Progenitor cell of endocrine pancreas (in vitro differentiated cells): ENCODE measurements at regions not wholly inside any gene's neighbourhood (a gene's known extent, or its start where the extent isn't known, plus 50 kb on each side); places are given as distances from the start of the nearest gene placed in this dataset.

Experiments used
- DNase-seq: peaks from one replicate; pipeline ENCODE4 v3.0.0; 2021; ENCODE audit warnings: low spot score; ENCODE audit not compliant: unreplicated experiment
- H3K27ac Mint-ChIP-seq: 2 replicates; pipeline ENCODE4 v1.8.0; 2021; ENCODE audit warnings: mild to moderate bottlenecking, moderate library complexity, mixed read lengths
- H3K27me3 Mint-ChIP-seq: 2 replicates; pipeline ENCODE4 v1.8.0; 2021; ENCODE audit warnings: mixed read lengths
- H3K36me3 Mint-ChIP-seq: 2 replicates; pipeline ENCODE4 v1.8.0; 2022; ENCODE audit warnings: mixed read lengths; ENCODE audit not compliant: insufficient read depth
- H3K4me1 Mint-ChIP-seq: 2 replicates; pipeline ENCODE4 v1.8.0; 2021; ENCODE audit warnings: low read depth, mixed read lengths
- H3K4me3 Mint-ChIP-seq: 2 replicates; pipeline ENCODE4 v1.8.0; 2021; ENCODE audit warnings: low read depth, mild to moderate bottlenecking, moderate library complexity, mixed read lengths
- H3K9me3 Mint-ChIP-seq: 2 replicates; pipeline ENCODE4 v1.8.0; 2021; ENCODE audit warnings: low read depth, mixed read lengths
- TF ChIP-seq, protein P1 (sequence below): fragments of 200-600 bp; sonication (generic); IDR thresholded peaks from one replicate; pipeline ENCODE4 v1.5.0; 2021; ENCODE audit warnings: antibody characterized with exemption, mild to moderate bottlenecking; ENCODE audit not compliant: unreplicated experiment

- DNase-seq, result no peak
- Mint-ChIP-seq H3K36me3 (no peaks in the 10 kb centered on the region), H3K27me3 (peaks cover 15% of the 10 kb centered on the region), H3K9me3 (no peaks in the 10 kb centered on the region), H3K4me1 (peaks cover 2% of the 10 kb centered on the region), H3K27ac (no peak overlapping the region), H3K4me3 (no peak overlapping the region)
- TF ChIP-seq, protein P1, sequence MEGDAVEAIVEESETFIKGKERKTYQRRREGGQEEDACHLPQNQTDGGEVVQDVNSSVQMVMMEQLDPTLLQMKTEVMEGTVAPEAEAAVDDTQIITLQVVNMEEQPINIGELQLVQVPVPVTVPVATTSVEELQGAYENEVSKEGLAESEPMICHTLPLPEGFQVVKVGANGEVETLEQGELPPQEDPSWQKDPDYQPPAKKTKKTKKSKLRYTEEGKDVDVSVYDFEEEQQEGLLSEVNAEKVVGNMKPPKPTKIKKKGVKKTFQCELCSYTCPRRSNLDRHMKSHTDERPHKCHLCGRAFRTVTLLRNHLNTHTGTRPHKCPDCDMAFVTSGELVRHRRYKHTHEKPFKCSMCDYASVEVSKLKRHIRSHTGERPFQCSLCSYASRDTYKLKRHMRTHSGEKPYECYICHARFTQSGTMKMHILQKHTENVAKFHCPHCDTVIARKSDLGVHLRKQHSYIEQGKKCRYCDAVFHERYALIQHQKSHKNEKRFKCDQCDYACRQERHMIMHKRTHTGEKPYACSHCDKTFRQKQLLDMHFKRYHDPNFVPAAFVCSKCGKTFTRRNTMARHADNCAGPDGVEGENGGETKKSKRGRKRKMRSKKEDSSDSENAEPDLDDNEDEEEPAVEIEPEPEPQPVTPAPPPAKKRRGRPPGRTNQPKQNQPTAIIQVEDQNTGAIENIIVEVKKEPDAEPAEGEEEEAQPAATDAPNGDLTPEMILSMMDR, result no peak
Measured at GRCh38 chr7:41037691-41038090, 665.2 kb downstream of the INHBA start.

DNA sequence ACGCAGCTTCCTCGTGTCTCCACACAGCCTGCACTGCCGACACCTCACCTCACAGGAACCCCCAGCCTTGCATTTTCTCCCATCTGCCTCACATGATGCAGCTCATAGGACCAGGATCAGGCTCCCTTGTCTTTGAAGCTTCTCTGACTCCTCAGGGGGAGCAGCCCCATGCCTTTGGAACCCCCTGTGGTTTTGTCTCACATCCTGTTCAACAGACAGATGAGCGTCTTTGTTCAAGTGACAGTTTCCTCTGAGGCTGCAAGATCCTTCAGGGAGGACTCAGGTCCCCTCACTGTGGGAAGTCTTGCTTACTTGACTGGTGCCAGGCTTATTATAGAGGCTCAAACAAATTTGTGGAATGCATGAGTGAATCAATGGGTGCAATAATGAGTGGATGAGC is 667.1 kb downstream of the INHBA start:
- TF ChIP-seq, protein P1, result no peak
- Mint-ChIP-seq H3K4me3 (no peak overlapping the region), H3K36me3 (no peaks in the 10 kb centered on the region), H3K27ac (no peak overlapping the region), H3K9me3 (no peaks in the 10 kb centered on the region), H3K4me1 (peaks cover 3% of the 10 kb centered on the region), H3K27me3 (peaks cover 17% of the 10 kb centered on the region)
- DNase-seq, result no peak

DNA sequence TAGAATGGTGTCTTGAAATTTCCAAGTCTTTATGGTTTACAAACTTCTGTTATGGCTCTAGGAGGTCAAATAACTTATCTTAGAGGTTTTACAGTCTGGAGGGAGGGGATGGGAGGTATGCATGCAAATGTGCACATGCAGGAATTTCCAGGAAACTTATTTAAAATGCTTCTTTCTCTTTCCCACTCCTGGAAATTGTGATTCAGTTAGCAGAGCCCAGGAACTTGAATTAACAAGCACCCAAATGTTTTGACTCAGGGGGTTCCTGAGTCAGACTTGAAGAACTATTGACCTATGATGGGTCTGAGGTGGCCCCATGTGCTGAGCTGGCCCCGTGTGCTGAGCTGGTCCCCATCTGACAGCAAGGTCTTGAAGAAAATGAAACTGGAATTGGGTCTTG is 669.4 kb downstream of the INHBA start:
- no peak for DNase-seq
- Mint-ChIP-seq H3K36me3 (no peaks in the 10 kb centered on the region), H3K27me3 (peaks cover 30% of the 10 kb centered on the region), H3K9me3 (no peaks in the 10 kb centered on the region), H3K27ac (no peak overlapping the region), H3K4me3 (no peak overlapping the region), H3K4me1 (peaks cover 7% of the 10 kb centered on the region)
- TF ChIP-seq, protein P1, result no peak

DNA sequence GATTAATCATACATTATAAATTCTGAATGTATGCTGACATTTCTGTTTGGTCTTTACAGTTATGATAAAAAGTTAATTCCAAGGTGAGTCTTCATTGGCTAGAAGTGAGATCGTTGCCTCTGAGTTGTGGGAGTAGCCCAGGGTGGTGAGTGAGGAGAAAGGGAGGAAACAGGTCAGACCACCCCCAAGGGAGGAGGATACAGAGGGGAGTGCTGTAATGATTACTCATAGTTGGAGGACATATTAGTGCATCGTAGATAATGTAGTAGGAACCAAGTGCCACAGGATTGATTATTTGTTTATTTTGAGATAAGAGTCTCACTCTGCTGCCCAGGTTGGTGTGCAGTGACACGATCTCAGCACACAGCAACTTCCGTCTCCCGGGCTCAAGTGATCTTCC is 672.2 kb downstream of the INHBA start:
- peaks cover 5% of the 10 kb centered on the region for H3K4me1 Mint-ChIP-seq
- DNase-seq, result no peak
- no peak overlapping the region for H3K27ac Mint-ChIP-seq
- TF ChIP-seq, protein P1, result no peak
- no peaks in the 10 kb centered on the region for H3K36me3 Mint-ChIP-seq
- no peak overlapping the region for H3K4me3 Mint-ChIP-seq
- peaks cover 18% of the 10 kb centered on the region for H3K27me3 Mint-ChIP-seq
- no peaks in the 10 kb centered on the region for H3K9me3 Mint-ChIP-seq

- no peak for DNase-seq
- Mint-ChIP-seq H3K4me1 (peaks cover 5% of the 10 kb centered on the region), H3K9me3 (no peaks in the 10 kb centered on the region), H3K4me3 (no peak overlapping the region), H3K27me3 (peaks cover 18% of the 10 kb centered on the region), H3K36me3 (no peaks in the 10 kb centered on the region), H3K27ac (no peak overlapping the region)
- TF ChIP-seq, protein P1, result no peak
Measured at GRCh38 chr7:41029072-41029499, 673.8 kb downstream of the INHBA start.
